PFSK-1 (cell line): ENCODE measurements at regions not wholly inside any gene's neighbourhood (a gene's known extent, or its start where the extent isn't known, plus 50 kb on each side); places are given as distances from the start of the nearest gene placed in this dataset.

Experiments used
- FOXP2 ChIP-seq: optimal IDR thresholded peaks from 2 replicates; pipeline ENCODE3; 2011; ENCODE audit warnings: borderline replicate concordance, control low read depth, inconsistent platforms; ENCODE audit not compliant: insufficient read depth; ENCODE audit errors: extremely low read length, extremely low read depth
- POLR2AphosphoS5 ChIP-seq: IDR thresholded peaks from 2 replicates; pipeline ENCODE4 v1.6.1; 2012; ENCODE audit warnings: low read depth, mild to moderate bottlenecking, control low read depth, low read length, moderate library complexity
- SIN3A ChIP-seq: IDR thresholded peaks from 2 replicates; pipeline ENCODE4 v1.6.1; 2012; ENCODE audit warnings: mild to moderate bottlenecking, low read length, moderate library complexity, borderline replicate concordance; ENCODE audit not compliant: insufficient read depth
- TAF1 ChIP-seq: IDR thresholded peaks from 2 replicates; pipeline ENCODE4 v1.6.1; 2012; ENCODE audit warnings: low read length, control low read depth, borderline replicate concordance; ENCODE audit not compliant: insufficient read depth
- TF ChIP-seq, protein P1 (sequence below), 2 experiments: IDR thresholded peaks; 2 replicates each; pipeline versions ENCODE4 v1.6.1 to v1.8.0; 2011 to 2012; ENCODE audit warnings: low read depth in 2 of 2, low read length in 2 of 2, control low read depth in 1 of 2, inconsistent platforms in 1 of 2, mild to moderate bottlenecking in 1 of 2, moderate library complexity in 1 of 2; ENCODE audit not compliant: insufficient read depth in 1 of 2

DNA sequence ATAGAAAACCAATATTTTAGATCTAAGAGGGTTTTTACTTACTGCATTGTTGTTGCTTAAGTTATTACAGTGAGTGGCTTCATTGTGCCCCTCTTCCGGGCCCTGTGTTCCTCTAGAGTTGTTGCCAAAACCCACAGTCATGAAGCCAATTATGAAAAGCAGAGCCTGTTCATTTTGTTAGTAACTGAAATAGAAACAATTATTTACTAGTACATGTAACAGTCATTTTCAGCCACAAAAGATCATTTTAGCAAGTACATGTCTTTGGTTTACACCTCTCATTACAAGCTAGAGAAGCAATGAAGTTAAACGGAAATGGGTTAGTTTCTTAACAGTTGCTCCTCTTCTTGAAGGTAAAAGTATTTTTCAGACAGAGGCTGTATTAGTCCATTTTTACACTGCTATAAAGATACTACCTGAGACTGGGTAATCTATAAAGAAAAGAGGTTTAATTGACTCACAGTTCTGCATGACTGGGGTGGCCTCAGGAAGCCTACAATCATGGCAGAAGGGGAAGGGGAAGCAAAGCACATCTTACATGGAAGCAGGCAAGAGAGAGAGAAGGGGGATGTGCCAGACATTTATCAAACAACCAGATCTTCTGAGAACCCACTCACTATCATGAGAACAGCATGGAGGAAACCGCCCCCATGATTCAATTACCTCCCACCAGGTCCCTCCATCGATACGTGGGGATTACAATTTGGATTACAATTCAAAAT lies 380.5 kb downstream of the SFMBT2 start:
- no peak for TF ChIP-seq TAF1
- no peak for TF ChIP-seq FOXP2
- TF ChIP-seq, protein P1, sequence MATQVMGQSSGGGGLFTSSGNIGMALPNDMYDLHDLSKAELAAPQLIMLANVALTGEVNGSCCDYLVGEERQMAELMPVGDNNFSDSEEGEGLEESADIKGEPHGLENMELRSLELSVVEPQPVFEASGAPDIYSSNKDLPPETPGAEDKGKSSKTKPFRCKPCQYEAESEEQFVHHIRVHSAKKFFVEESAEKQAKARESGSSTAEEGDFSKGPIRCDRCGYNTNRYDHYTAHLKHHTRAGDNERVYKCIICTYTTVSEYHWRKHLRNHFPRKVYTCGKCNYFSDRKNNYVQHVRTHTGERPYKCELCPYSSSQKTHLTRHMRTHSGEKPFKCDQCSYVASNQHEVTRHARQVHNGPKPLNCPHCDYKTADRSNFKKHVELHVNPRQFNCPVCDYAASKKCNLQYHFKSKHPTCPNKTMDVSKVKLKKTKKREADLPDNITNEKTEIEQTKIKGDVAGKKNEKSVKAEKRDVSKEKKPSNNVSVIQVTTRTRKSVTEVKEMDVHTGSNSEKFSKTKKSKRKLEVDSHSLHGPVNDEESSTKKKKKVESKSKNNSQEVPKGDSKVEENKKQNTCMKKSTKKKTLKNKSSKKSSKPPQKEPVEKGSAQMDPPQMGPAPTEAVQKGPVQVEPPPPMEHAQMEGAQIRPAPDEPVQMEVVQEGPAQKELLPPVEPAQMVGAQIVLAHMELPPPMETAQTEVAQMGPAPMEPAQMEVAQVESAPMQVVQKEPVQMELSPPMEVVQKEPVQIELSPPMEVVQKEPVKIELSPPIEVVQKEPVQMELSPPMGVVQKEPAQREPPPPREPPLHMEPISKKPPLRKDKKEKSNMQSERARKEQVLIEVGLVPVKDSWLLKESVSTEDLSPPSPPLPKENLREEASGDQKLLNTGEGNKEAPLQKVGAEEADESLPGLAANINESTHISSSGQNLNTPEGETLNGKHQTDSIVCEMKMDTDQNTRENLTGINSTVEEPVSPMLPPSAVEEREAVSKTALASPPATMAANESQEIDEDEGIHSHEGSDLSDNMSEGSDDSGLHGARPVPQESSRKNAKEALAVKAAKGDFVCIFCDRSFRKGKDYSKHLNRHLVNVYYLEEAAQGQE (IDR thresholded peaks at IDR 0.05; ENCODE audit: insufficient read depth in 1 of 2, low read depth in 2 of 2, low read length in 2 of 2) = no peak
- TF ChIP-seq POLR2AphosphoS5 = no peak
- TF ChIP-seq SIN3A = no peak
